Left ventricle myocardium inferior (tissue), 1 donor: ENCODE measurements at regions not wholly inside any gene's neighbourhood (a gene's known extent, or its start where the extent isn't known, plus 50 kb on each side); places are given as distances from the start of the nearest gene placed in this dataset.

Experiments used
- DNase-seq: peaks from one replicate; pipeline ENCODE4 v3.0.0-alpha.2; 2020
- H3K27ac ChIP-seq: fragments of 200-600 bp; replicated peaks from 2 replicates; pipeline ENCODE4 v1.8.0; 2021
- H3K27me3 ChIP-seq: fragments of 200-600 bp; 2 replicates; pipeline ENCODE4 v1.8.0; 2021; ENCODE audit warnings: low read depth
- H3K36me3 ChIP-seq: fragments of 200-600 bp; 2 replicates; pipeline ENCODE4 v1.8.0; 2021
- H3K4me1 ChIP-seq: fragments of 200-600 bp; 2 replicates; pipeline ENCODE4 v1.8.0; 2021
- H3K4me3 ChIP-seq: fragments of 200-600 bp; 2 replicates; pipeline ENCODE4 v1.8.0; 2021; ENCODE audit warnings: mild to moderate bottlenecking, moderate library complexity
- H3K9me3 ChIP-seq: fragments of 200-600 bp; replicated peaks from 2 replicates; pipeline ENCODE4 v1.8.0; 2021
- CTCF ChIP-seq: fragments of 200-600 bp; IDR thresholded peaks from 2 replicates; pipeline ENCODE4 v1.8.0; 2021; ENCODE audit warnings: antibody characterized with exemption, mild to moderate bottlenecking, borderline replicate concordance
- intact Hi-C: fragments of 100-400 bp; cut with micrococcal nuclease; formaldehyde crosslinking; loops from one replicate; pipeline ENCODE4 v1.11.0; 2022
- donor health status: DM: no; HTN: yes; CAD: no; lungs with severe emphysema.

- H3K27ac ChIP-seq: no peak overlapping the region
- no peaks in the 10 kb centered on the region for H3K9me3 ChIP-seq
- H3K4me1 ChIP-seq: peaks cover 21% of the 10 kb centered on the region
- no peak for DNase-seq
- intact Hi-C loops: no loop called here
- no peaks in the 10 kb centered on the region for H3K27me3 ChIP-seq
- H3K36me3 ChIP-seq: no peaks in the 10 kb centered on the region
- TF ChIP-seq CTCF: no peak
- H3K4me3 ChIP-seq: no peak overlapping the region
Observed at GRCh38 chr13:34698945-34699344, 243.1 kb upstream of the NBEA start.

DNA sequence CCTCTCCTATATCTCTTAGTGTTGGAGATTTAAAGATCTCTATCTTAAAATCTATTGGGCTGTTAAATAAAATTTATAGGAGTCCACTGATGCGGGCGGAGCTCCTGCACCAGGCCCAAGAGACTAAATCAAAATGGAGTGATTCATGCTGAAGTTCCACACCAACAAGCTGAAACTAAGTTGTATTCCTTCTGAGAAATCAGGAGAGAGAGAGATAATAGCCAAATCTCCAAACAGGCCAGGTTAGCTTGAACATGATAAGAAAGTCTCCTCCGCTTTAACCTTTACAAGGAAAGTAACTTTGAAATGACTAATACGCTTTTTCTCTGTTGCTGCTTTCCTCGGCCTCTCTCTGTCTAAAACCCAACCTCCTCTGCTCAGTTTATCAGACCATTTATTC lies 241.9 kb upstream of the NBEA start:
- intact Hi-C loops: no loop called here
- Histone ChIP-seq H3K4me1 (peaks cover 21% of the 10 kb centered on the region), H3K27me3 (no peaks in the 10 kb centered on the region), H3K36me3 (no peaks in the 10 kb centered on the region), H3K4me3 (no peak overlapping the region), H3K27ac (no peak overlapping the region), H3K9me3 (no peaks in the 10 kb centered on the region)
- no peak for DNase-seq
- no peak for TF ChIP-seq CTCF

- TF ChIP-seq CTCF: no peak
- no peaks in the 10 kb centered on the region for H3K9me3 ChIP-seq
- H3K36me3 ChIP-seq: no peaks in the 10 kb centered on the region
- intact Hi-C loops: no loop called here
- H3K4me1 ChIP-seq: peaks cover 21% of the 10 kb centered on the region
- no peak for DNase-seq
- H3K27ac ChIP-seq: no peak overlapping the region
- no peaks in the 10 kb centered on the region for H3K27me3 ChIP-seq
- no peak overlapping the region for H3K4me3 ChIP-seq
Observed at GRCh38 chr13:34701919-34702318, 240.2 kb upstream of the NBEA start.

GRCh38 chr13:34708566-34709313 lies 233.3 kb upstream of the NBEA start:
- no peaks in the 10 kb centered on the region for H3K27me3 ChIP-seq

DNA sequence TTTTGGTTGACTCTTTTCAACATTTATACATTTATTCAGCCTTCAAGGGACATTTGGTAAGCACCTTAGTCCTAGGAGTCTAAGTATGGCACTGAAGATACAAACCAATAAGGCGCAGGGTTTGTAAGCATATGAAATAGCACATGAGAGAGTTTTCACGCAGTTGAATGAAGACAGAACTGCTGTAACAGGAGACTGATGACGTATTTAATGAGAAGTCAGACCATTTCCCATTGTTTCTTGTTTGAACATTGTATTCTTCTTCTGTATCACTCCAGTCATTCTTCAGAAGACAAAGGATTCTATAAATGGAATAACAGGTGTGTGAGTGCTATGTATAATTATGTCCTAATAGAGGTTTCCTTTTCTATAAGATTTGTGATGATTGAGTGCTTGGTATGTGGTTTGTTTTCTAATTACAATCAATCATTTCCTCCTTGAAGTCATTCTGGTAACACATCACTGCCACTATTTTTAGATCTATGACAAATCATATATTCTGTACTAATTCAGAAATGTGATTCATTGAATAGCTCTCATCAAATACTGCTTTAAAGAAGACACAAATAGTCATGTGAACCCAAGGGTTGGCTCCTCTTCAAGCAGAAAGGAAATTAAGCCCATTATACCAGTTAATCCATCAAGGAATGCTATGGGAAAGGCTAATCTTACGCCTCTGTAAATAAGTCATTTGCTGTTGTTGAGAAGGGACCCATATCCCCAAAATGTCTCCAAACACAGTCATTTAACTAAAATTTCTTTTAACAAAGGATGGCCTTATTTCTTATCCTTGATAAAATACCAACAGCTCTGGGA lies 222.8 kb upstream of the NBEA start:
- no peak for DNase-seq
- H3K27me3 ChIP-seq: no peaks in the 10 kb centered on the region
- peaks cover 16% of the 10 kb centered on the region for H3K9me3 ChIP-seq
- no peak overlapping the region for H3K4me3 ChIP-seq
- intact Hi-C loops: no loop called here
- no peaks in the 10 kb centered on the region for H3K36me3 ChIP-seq
- no peak overlapping the region for H3K27ac ChIP-seq
- no peak for TF ChIP-seq CTCF
- H3K4me1 ChIP-seq: peaks cover 2% of the 10 kb centered on the region

More at GRCh38 chr13:34708566-34709313, 233.3 kb upstream of the NBEA start:
- peaks cover 11% of the 10 kb centered on the region for H3K9me3 ChIP-seq
- peaks cover under 1% of the 10 kb centered on the region for H3K4me1 ChIP-seq
- no peak for DNase-seq
- no peaks in the 10 kb centered on the region for H3K36me3 ChIP-seq
- H3K4me3 ChIP-seq: no peak overlapping the region
- H3K27ac ChIP-seq: no peak overlapping the region
- TF ChIP-seq CTCF: no peak
- intact Hi-C loops: no loop called here
